CD4-positive, alpha-beta T cell treated with Interleukin-4 for 4 hours (primary cell): ENCODE measurements at regions not wholly inside any gene's neighbourhood (a gene's known extent, or its start where the extent isn't known, plus 50 kb on each side); places are given as distances from the start of the nearest gene placed in this dataset.
"Not testable (repeated sequence)": the region's sequence is repeated elsewhere in the genome, so short reads cannot be mapped to it uniquely, and the experiment has no call there.

Source experiments
- DNase-seq: peaks from one replicate; pipeline ENCODE4 v3.0.0-alpha.2; 2020

DNA sequence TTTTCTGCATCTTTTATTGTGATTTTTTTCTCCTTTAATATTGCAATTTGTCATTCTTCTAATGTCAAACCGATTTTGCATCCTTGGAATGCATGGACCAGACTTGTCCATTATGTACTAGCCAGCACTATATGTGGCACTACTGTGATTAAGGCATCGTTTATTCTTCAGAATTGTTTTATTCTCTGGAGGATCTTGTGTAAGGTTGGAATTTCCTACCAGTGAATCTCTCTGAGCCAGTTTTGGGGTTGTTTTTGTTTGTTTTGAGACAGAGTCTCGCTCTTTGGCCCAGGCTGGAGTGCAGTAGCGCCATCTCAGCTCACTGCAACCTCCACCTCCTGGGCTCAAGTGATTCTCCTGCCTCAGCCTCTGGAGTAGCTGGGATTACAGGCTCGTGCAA lies 58.5 kb downstream of the IGLL5 start:
- no peak for DNase-seq

DNA sequence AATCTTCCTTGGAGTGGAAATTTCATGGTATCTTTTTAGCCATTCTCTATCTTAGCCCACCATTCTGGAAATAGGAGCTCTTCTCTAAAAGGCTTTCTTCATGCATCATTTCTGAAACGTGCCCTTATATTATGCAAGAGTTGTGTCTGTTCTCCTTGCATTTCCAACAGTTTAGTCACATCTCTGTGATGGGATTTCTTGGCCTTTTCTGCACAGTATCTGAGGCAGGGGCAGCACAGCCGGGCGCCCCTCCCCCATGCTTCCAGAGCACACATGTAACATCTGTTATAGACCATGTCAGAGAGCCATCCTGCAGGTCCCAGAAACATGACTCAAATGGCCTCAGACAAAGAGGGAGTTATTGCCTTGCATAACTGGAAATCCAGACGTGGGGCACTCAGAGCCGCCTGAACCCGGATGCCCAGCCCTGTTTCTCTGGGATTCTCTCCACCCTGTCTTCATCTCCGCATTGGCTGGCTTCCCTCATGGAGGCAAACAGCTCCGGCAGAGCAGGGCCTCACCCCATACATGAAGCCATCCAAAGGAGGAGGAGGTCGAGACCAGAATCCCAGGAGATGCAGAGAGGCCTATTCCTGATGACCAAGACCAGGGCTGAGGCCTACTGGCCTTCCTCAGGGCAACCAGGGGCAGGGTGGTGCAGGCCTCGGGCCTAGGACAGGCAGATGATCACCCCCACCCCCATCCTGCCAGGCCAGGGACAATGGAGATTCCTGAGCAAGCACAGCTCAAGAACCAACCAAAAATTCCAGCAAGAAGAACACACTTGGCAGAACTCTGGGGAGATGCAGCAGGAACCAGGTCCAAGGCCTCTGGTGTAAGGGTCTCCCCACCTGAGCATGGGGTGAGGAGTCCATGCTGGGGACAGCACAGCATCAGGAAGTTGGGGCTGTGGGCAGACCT lies 61.3 kb downstream of the IGLL5 start:
- no peak for DNase-seq

DNA sequence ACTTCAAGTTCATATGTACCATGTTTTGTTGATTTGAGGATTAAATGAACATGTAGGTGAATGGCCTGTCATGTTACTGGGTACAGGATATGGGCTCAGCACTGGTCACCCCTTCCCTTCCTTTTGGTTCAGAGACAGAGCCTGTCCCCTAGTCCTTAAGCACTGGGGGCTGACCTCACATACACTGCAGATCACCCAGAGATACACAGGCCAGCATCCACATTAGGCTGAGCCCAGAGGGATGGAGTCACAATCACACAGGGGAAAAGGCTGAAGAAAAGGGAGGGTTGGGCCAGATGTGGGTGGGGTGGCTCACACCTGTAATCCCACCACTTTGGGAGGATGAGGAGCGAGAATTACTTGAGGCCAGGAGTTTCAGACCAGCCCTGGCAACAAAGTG lies 62.3 kb downstream of the IGLL5 start:
- DNase-seq = no peak

DNA sequence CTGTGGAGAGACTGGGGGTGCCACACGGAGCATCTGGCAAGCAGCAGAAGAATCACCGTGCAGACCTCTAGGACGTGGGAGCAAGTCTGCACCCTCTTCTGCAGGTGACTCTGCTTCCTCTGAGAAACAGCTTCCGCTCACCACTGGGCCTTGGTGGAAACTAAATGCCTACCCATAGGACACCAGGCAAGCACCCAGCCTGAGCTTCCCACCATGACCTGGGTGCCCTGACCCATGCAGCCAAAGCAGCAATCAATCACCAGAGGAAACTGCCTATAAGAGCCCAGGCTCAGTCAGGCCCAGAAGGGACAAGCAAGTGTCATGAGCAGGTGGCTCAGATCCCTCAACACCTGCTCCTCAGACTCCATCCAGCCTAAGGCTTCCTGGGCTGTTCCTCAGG lies 63.4 kb downstream of the IGLL5 start:
- no peak for DNase-seq

DNA sequence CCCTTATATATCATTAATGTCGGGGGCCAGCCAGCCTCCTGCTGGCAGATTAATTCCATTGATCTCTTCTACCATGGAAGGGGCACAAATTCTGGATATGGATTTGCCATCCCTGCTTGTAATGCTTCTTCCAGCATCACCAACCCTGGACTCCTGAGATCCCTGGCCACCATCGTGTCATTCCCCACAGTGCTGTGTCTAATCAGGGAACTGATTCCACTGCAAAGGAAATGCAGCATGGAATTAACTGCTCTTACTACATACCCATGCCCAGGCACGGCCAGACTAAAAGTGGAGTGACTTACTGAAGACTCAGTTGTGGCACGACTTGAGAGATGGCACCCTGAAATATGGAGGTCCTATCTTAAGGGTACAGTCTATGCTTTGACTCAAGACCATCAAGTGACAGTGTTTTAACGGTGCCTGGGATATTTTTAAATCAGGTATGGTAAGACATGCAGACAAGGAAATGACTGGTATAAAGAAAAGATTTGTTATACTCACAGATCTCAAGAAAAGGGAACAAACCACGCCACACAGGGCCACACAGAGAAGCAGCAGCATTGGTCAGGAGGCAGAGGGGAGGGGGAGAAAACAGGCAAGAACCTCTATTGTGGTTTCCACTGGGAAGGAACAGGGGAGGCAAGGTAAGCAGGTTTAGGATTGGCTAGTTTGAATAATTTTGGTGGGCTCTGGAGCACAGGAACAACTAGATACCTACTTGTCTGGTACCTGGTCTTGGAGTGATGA lies 65.1 kb downstream of the IGLL5 start:
- DNase-seq = no peak

DNA sequence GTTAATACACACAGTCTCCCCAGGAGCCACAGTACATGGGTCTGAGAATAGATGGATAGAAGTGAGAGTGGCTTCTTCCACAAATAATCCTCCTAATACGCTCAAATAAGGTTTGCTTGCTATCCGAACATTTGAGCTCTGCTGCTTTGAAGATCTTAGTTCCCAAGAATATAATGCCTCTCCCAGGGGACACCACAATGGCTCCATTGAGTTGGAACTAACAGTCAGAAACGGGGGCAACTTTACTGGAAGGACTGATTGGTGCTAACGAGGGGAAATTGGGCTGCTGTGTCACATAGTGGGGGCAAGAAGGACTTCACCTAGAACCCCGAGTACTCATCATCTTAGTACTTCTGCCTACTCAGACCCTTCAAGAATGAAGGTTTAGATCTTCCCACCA lies 66.2 kb downstream of the IGLL5 start:
- no peak for DNase-seq

DNA sequence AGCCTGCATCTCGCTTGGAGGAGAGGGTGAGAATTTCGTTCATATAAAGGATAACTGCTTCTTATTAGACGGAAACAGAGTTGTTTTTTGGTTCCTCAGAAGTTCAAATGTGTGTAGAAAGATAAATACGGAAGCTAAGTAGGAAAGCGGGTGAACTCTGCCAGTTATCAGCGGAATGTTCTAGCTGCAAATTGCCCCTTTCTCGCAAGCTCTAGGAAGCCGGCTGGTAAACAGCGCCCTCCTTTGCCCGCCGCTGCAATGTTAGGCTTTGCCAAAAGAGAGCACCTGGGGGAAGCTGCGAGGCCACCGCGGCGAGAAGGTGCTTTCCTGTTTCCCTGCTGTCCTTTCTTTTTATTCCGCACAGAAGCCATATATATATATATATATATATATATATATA lies 67.0 kb downstream of the IGLL5 start:
- DNase-seq = peak; percentile 24

DNA sequence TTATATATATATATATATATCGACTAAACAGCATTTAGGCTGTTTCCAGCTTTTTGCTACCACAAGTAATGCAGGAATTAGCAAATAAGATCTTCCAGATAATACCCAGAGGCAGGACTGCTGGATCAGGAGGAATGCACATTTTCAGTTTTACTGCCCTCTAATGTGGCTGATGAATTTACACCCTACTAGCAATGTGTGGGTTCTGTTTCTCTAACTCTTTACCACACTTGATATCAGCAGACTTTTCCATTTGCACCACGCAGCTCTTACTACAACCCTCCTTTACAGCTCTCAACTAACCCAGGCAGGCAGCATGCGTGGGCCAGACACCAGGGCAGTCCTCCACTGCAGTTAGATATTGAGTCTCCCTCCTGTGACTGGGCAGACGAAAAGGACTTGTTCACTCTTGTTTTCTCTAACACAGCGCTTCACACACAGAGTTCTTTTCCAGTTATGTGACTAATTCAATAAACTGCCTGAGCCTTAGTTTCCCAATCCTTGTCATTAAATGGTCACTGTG lies 67.7 kb downstream of the IGLL5 start:
- no peak for DNase-seq

DNA sequence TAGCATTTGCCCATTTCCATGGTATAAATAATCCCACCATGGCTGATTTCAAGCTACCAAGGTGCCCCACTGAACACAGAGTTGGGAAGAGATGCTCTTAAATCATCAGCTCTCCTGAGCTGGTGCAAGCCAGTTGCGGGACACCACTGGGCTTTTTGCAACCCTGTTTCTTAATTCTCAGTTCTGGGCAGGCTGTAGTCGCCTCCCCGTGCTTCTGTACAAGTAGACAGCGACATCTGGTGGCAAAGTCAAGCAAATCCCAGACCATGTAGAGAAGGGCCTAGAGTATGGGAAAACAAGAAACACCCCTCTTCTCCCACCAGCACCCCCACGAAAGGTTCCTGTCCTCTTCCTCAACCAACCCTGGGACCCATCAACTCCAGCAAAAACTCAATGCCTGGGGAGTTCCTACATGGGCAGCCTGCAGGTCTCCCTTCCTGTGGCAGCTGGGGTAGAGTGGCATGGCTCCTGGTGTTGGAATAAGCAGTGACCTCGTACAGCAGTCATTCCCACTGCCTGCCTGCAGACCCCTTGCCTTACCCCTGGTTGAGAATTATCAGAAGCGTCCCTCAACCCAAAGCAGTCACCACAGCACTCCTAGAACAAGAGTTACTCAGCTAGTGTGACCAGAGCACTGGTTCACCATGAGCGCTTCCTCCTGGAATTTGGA lies 68.4 kb downstream of the IGLL5 start:
- DNase-seq = peak; percentile 76

DNA sequence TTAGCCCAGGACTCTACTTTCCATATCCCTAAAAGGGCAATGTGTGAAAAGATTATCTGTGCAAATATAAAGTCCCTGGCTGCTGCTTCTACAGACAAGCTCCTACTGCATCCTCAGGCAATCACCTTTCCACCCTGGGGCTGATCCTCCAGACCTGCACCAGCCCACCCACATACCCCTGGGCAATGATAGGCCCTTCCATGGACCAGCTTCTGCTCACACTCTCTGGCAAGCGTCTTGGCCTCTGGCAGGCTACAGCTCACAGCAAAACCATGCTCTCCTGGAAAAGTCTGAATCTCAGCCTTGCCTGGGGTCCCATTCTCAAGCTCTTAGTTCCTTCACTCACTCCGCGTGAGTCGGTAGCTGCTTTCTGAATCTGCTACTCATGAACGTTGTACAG lies 69.5 kb downstream of the IGLL5 start:
- no peak for DNase-seq

DNA sequence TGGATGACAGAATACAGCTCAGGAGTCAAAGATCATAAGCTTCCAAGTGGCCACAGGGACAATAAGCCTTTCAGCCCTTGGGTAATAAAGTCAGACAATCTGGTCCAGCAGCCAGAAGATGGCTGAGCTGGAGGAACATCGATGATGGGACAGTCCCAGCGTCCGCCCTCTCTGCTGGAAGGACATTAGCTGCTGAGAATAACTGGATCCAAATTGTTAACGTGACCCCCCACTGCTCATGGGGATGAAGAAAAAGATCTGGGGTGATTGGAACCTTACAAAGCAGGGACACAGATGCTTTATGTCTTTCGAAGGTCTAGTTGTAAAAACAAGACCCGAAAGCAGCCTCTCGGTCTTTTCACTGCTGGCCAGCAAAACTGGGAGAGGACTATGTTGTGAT lies 71.0 kb downstream of the IGLL5 start:
- no peak for DNase-seq

DNA sequence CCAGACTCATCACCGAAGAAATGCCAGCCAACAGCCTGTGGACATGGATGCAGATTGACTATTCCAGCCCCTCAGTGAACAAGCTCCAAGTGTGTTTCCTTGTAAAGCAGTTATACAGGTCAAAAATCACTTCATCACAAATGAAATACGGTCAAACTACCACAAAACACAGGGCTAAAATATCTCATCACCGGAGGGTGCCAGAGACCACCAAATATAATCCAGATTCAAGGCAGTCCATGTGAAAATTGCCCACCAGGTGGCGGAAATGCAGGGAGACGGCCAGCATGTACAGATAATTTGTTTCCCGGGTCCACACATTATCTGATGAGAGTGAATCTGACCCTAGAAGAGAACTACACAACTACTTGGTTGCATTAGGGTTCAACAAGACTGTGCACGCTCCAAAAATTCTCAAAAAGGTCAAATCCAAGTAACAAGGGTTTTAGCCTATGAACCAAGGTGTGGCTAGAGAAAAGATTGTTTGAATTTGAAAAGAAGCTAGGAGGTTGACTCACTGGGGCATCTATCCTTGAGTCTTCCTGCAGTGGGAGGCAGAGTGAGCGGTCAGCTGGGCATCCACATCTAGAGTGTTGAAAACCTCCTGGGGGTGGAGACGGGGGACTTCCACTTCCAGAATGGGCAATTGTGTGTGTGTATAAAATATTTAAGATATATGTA lies 71.7 kb downstream of the IGLL5 start:
- DNase-seq = peak; percentile 65

DNA sequence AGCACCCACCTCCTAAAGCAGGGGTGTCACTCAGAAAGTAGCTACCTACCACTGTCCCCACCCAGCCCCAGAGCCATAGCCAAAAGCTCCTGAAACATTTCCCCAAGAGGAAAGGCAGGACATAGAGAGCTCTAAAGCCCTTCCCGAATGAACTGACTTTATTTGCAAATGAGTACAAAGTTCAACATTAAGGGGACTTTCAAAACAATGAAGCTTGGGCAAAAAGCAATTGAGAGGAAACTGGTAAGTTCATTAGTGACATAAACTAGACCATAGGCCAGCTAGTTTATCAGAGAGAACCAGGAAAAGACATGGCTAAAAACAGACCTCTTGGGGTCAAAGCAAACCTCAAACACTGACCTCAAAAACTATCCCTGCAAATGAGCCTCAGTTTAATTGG lies 72.7 kb downstream of the IGLL5 start:
- DNase-seq = no peak

DNA sequence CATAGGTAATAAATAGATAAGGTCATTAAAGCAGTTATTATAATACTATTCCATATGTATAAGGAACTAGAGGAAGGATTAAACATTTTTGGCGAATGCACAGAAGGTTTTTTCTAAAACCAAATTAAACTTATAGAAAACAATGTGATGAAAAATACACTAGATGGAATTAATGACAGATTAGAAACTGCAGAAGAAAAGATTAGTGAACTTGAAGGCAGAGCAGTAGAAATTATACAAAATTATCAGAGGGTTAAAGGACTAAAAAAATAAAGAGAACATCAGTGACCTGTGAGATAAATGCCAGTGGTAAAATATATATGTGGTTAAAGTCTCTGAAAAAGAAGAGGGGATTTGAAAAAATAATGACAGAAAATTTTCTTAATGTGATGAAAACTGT lies 74.0 kb downstream of the IGLL5 start:
- DNase-seq = no peak

DNA sequence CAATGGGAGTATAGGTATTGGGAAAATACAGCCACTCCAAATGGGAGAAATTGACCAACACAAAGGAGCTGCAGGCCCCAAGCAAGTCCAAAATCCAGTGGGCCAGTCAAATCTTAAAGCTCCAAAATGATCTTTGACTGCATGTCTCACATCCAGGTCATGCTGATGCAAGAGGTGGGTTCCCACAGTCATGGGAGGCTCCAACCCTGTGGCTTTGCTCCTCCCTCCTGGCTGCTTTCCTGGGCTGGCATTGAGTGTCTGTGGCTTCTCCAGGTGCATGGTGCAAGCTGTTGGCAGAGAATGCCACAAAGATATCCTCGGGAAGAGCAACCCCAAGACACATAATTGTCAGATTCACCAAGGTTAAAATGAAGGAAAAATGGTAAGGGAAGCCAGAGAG lies 80.8 kb downstream of the IGLL5 start:
- DNase-seq = no peak

DNA sequence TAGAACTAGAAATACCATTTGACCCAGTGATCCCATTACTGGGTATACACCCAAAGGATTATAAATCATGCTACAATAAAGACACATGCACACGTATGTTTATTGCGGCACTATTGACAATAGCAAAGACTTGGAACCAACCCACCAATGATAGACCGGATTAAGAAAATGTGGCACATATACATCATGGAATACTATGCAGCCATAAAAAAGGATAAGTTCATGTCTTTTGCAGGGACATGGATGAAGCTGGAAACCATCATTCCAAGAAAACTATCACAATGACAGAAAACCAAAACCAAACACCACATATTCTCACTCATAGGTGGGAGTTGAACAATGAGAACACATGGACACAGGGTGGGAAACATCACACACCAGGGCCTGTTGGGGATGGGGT lies 85.0 kb downstream of the IGLL5 start:
- not testable (repeated sequence) for DNase-seq

DNA sequence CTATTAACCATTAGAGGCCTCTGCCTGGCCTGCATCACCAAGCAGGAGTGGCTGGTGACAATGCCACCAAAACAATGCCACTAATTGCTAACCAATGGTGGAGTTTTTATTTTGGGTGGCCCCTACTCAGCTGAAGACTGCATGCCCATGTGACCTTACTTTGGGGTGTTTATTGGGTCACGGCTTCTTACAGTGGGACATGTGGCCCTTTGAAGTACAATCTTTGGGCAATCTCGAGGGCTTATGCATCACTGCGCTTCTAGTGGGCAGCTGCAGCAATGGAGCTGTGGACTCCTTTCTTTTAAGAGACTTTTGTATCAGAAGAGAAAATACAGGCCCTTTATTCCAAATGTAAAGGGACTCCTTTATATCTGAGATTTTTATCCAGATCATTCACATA lies 85.7 kb downstream of the IGLL5 start:
- DNase-seq = no peak

DNA sequence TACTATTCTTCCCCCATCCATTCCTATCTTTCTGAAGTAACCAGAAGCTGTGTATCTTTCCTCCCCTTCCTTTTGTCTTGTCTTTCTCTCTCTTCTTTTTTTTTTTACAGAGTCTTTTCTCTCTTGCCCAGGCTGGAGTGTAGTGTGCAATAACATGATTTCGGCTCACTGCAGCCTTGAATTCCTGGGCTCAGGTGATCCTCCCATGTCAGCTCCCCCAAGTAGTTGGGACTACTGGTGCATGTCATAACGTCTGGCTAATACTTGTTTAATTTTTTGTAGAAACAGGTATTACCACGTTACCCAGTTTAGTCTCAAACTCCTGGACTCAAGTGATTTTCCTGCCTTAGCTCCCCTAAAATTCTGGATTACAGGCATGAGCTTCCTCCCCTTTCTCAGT lies 86.5 kb downstream of the IGLL5 start:
- DNase-seq = no peak

DNA sequence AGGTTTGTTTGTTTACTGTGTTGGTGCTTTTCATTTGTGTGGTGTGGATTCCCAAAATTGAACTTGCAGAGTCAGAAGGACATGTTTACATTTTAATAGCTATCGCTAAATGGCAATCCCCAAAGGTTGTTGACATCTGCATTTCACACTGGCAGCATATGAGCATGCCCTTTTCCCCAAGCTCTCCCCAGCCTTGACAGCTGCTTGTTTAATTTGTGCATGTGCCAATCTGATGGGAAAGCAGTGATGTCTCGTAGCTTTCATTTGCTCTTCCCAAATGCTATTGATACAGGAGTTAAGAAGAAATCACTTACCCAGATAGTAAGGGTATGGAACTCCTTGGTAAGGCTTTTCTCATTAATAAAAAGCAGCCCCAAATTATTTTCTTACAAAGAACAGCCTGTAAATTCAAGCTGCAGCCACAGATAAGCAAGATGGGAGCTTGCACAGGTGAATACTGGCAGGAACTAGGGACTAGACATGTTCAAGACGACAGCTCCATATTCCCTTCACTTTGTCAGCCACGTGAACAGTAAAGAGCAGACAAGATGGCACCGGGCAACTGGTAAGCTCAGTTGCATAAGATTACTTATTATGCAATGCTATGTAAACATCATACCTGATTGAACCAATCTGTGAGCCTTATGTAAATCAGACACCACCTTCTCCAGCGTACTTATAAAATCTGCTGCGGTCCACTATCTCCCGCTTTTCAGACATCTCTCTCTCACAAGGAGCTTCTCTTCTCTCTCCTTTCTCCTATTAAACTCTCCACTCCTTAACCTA lies 87.4 kb downstream of the IGLL5 start:
- no peak for DNase-seq

DNA sequence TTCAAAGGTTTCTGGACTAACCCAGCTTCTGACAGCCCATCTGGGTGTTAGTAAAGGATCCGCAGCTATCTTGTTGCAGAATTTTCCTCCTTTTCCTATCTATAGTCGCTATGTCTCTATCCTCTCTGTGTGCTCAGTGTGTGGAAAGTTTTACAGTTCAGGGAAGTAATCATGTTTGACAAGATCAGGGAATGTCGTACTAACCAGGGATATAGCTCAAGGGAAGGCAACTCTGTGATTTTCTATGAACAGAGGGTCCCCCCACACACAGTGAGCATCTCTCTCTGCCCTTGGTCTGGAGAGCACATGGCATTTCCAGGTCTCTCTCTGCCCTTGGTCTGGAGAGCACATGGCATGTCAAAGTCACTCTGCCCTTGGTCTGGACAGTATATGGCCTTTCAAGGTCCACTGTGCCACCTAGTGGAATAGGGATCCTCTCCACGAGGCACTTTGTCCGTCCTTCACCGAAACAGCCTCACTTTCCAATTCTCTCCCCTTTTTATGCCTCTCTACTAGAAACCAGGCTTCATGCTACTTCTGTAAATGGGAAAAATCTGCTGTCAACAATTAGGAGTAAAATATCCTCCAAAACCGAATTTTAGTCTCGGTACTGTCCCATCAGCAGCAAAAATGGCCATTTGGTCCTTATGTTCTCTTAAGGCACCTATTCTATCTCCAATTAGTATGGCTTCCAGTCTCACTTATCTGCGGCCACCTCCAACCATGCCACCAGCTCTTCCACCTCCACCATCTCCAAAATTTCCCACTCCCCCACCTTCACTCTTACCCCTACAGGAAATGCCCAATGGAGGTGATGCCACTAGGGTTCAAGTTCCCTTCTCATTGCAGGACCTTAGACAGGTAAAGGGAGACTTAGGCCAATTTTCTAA lies 88.7 kb downstream of the IGLL5 start:
- DNase-seq = no peak
